Neural progenitor cell (in vitro differentiated cells): ENCODE measurements at regions not wholly inside any gene's neighbourhood (a gene's known extent, or its start where the extent isn't known, plus 50 kb on each side); places are given as distances from the start of the nearest gene placed in this dataset.
A peak's percentile ranks its signal among the peaks of the same experiment; 100 is the strongest.

ENCODE experiments used
- DNase-seq: peaks from one replicate; pipeline ENCODE4 v3.0.0-alpha.2; 2016; ENCODE audit warnings: low spot score
- H2AFZ ChIP-seq: fragments of 200-600 bp; sonication (generic); replicated peaks from 2 replicates; pipeline ENCODE4 v1.6.1; 2016; ENCODE audit warnings: antibody characterized with exemption
- H3F3A ChIP-seq: fragments of 200-600 bp; sonication (generic); 2 replicates; pipeline ENCODE4 v1.6.1; 2016; ENCODE audit warnings: antibody characterized with exemption, low read depth
- H3K27ac ChIP-seq: fragments of 200-600 bp; sonication (generic); 2 replicates; pipeline ENCODE4 v1.5.1; 2016; ENCODE audit warnings: mild to moderate bottlenecking
- H3K27me3 ChIP-seq: fragments of 200-600 bp; sonication (generic); 2 replicates; pipeline ENCODE4 v1.6.1; 2016; ENCODE audit warnings: mild to moderate bottlenecking, moderate library complexity
- H3K36me3 ChIP-seq: fragments of 200-600 bp; sonication (generic); 2 replicates; pipeline ENCODE4 v1.5.1; 2016
- H3K4me1 ChIP-seq: fragments of 200-600 bp; sonication (generic); 2 replicates; pipeline ENCODE4 v1.6.1; 2016; ENCODE audit warnings: mixed run types
- H3K4me2 ChIP-seq: fragments of 200-600 bp; sonication (generic); 2 replicates; pipeline ENCODE4 v1.6.1; 2016
- H3K4me3 ChIP-seq: fragments of 200-600 bp; sonication (generic); 2 replicates; pipeline ENCODE4 v1.5.1; 2016
- H3K79me2 ChIP-seq: fragments of 200-600 bp; sonication (generic); 2 replicates; pipeline ENCODE4 v1.6.1; 2016; ENCODE audit warnings: low read depth
- H3K9ac ChIP-seq: fragments of 200-600 bp; sonication (generic); 2 replicates; pipeline ENCODE4 v1.6.1; 2016
- H3K9me3 ChIP-seq: fragments of 200-600 bp; sonication (generic); 2 replicates; pipeline ENCODE4 v1.5.1; 2016; ENCODE audit warnings: low read depth
- H4K20me1 ChIP-seq: fragments of 200-600 bp; sonication (generic); 2 replicates; pipeline ENCODE4 v1.6.1; 2016; ENCODE audit warnings: low read depth
- H3K27ac Mint-ChIP-seq: 3 replicates; pipeline ENCODE4 v1.8.0; 2021; ENCODE audit warnings: mixed read lengths
- H3K27me3 Mint-ChIP-seq: 2 replicates; pipeline ENCODE4 v1.8.0; 2022; ENCODE audit warnings: low read depth, mild to moderate bottlenecking, inconsistent platforms, moderate library complexity, mixed read lengths; ENCODE audit not compliant: insufficient read depth
- H3K36me3 Mint-ChIP-seq: 3 replicates; pipeline ENCODE4 v1.8.0; 2021; ENCODE audit warnings: mixed read lengths
- H3K4me1 Mint-ChIP-seq: 3 replicates; pipeline ENCODE4 v1.8.0; 2021; ENCODE audit warnings: mixed read lengths
- H3K4me3 Mint-ChIP-seq: 3 replicates; pipeline ENCODE4 v1.8.0; 2021; ENCODE audit warnings: mild to moderate bottlenecking, moderate library complexity, mixed read lengths
- H3K9me3 Mint-ChIP-seq: 3 replicates; pipeline ENCODE4 v1.8.0; 2020; ENCODE audit warnings: mixed read lengths
- CTCF ChIP-seq: fragments of 200-600 bp; sonication (generic); IDR thresholded peaks from 2 replicates; pipeline ENCODE4 v1.5.1; 2017; ENCODE audit warnings: antibody characterized with exemption, mild to moderate bottlenecking
- EZH2 ChIP-seq: fragments of 200-600 bp; sonication (generic); IDR thresholded peaks from 2 replicates; pipeline ENCODE4 v1.6.1; 2017; ENCODE audit warnings: antibody characterized with exemption, mild to moderate bottlenecking, moderate library complexity
- EZH2phosphoT487 ChIP-seq: fragments of 200-600 bp; sonication (generic); IDR thresholded peaks from 2 replicates; pipeline ENCODE4 v1.6.1; 2017; ENCODE audit warnings: antibody characterized with exemption

- H3K9me3 Mint-ChIP-seq = no peaks in the 10 kb centered on the region
- H3K9ac ChIP-seq = no peak overlapping the region
These were observed 65.2 kb downstream of the ARL6IP4 start for GRCh38 chr12:123045678-123046077.

GRCh38 chr12:123044351-123044750 lies 63.9 kb downstream of the ARL6IP4 start:
- H3K9me3 Mint-ChIP-seq = no peaks in the 10 kb centered on the region
- Histone ChIP-seq H3K36me3 (no peaks in the 10 kb centered on the region), H3K4me3 (no peak overlapping the region), H3K9me3 (no peaks in the 10 kb centered on the region), H2AFZ (no peak overlapping the region), H3K27me3 (no peaks in the 10 kb centered on the region), H3K79me2 (no peaks in the 10 kb centered on the region), H3F3A (no peaks in the 10 kb centered on the region), H3K27ac (no peak overlapping the region), H3K9ac (no peak overlapping the region), H3K4me1 (peaks cover 7% of the 10 kb centered on the region), H3K4me2 (no peak overlapping the region), H4K20me1 (no peaks in the 10 kb centered on the region)
- no peak for DNase-seq
- no peaks in the 10 kb centered on the region for H3K36me3 Mint-ChIP-seq
- H3K4me3 Mint-ChIP-seq = no peak overlapping the region
- no peak overlapping the region for H3K27ac Mint-ChIP-seq
- peaks cover 3% of the 10 kb centered on the region for H3K27me3 Mint-ChIP-seq
- no peak for TF ChIP-seq CTCF
- no peak for TF ChIP-seq EZH2phosphoT487
- TF ChIP-seq EZH2 = no peak
- H3K4me1 Mint-ChIP-seq = peaks cover 31% of the 10 kb centered on the region

More at GRCh38 chr12:123045678-123046077, 65.2 kb downstream of the ARL6IP4 start:
- Mint-ChIP-seq H3K4me3 (no peak overlapping the region), H3K27ac (no peak overlapping the region), H3K27me3 (peaks cover 3% of the 10 kb centered on the region), H3K4me1 (peaks cover 41% of the 10 kb centered on the region), H3K36me3 (no peaks in the 10 kb centered on the region)
- Histone ChIP-seq H4K20me1 (no peaks in the 10 kb centered on the region), H3F3A (no peaks in the 10 kb centered on the region), H3K9me3 (no peaks in the 10 kb centered on the region), H3K27me3 (no peaks in the 10 kb centered on the region), H2AFZ (no peak overlapping the region), H3K4me2 (no peak overlapping the region), H3K79me2 (no peaks in the 10 kb centered on the region), H3K4me3 (no peak overlapping the region), H3K36me3 (no peaks in the 10 kb centered on the region), H3K27ac (no peak overlapping the region), H3K4me1 (peaks cover 7% of the 10 kb centered on the region)
- TF ChIP-seq CTCF (no peak), EZH2 (no peak), EZH2phosphoT487 (no peak)
- no peak for DNase-seq

GRCh38 chr12:123043536-123044001 lies 63.1 kb downstream of the ARL6IP4 start:
- H3K9me3 Mint-ChIP-seq = no peaks in the 10 kb centered on the region
- H3K4me3 Mint-ChIP-seq = no peak overlapping the region
- H3K4me2 ChIP-seq = no peak overlapping the region
- peak overlapping the region; percentile 50 for H3K27ac Mint-ChIP-seq
- no peaks in the 10 kb centered on the region for H3K9me3 ChIP-seq
- no peak overlapping the region for H2AFZ ChIP-seq
- no peak overlapping the region for H3K27ac ChIP-seq
- H3K79me2 ChIP-seq = no peaks in the 10 kb centered on the region
- DNase-seq = peak; percentile 78
- H3F3A ChIP-seq = no peaks in the 10 kb centered on the region
- H3K4me3 ChIP-seq = no peak overlapping the region
- no peaks in the 10 kb centered on the region for H3K36me3 ChIP-seq
- no peak overlapping the region for H3K9ac ChIP-seq
- H3K4me1 ChIP-seq = peaks cover 7% of the 10 kb centered on the region
- TF ChIP-seq EZH2 (no peak), CTCF (peak; percentile 59), EZH2phosphoT487 (no peak)
- H3K27me3 ChIP-seq = no peaks in the 10 kb centered on the region
- peaks cover 31% of the 10 kb centered on the region for H3K4me1 Mint-ChIP-seq
- H3K36me3 Mint-ChIP-seq = no peaks in the 10 kb centered on the region
- H3K27me3 Mint-ChIP-seq = peaks cover 3% of the 10 kb centered on the region
- H4K20me1 ChIP-seq = no peaks in the 10 kb centered on the region
